GM18870 (cell line): ENCODE measurements at regions not wholly inside any gene's neighbourhood (a gene's known extent, or its start where the extent isn't known, plus 50 kb on each side); places are given as distances from the start of the nearest gene placed in this dataset.
"Not testable (repeated sequence)": the region's sequence is repeated elsewhere in the genome, so short reads cannot be mapped to it uniquely, and the experiment has no call there.

Experiments
- ATAC-seq: cut with Tn5 transposase; IDR thresholded peaks from one replicate; pipeline ENCODE4 v1.9.1; 2021; ENCODE audit warnings: moderate library complexity; ENCODE audit not compliant: unreplicated experiment

GRCh38 chr13:70208968-70209367, 100.7 kb upstream of the KLHL1 start:
- not testable (repeated sequence) for ATAC-seq

- no peak for ATAC-seq
Measured at GRCh38 chr13:70206671-70207070, 98.4 kb upstream of the KLHL1 start.

GRCh38 chr13:70203661-70204229, 95.5 kb upstream of the KLHL1 start:
- no peak for ATAC-seq

- no peak for ATAC-seq
Measured at GRCh38 chr13:70191034-70191433, 82.8 kb upstream of the KLHL1 start.

- no peak for ATAC-seq
Measured at GRCh38 chr13:70189981-70190380, 81.7 kb upstream of the KLHL1 start.

- ATAC-seq: no peak
Measured at GRCh38 chr13:70188567-70188966, 80.3 kb upstream of the KLHL1 start.

- no peak for ATAC-seq
Measured at GRCh38 chr13:70183041-70183440, 74.8 kb upstream of the KLHL1 start.
